Type B pancreatic cell (in vitro differentiated cells): ENCODE measurements at regions not wholly inside any gene's neighbourhood (a gene's known extent, or its start where the extent isn't known, plus 50 kb on each side); places are given as distances from the start of the nearest gene placed in this dataset.

ENCODE experiments used
- DNase-seq: peaks from one replicate; pipeline ENCODE4 v3.0.0; 2021; ENCODE audit warnings: mixed read lengths; ENCODE audit not compliant: unreplicated experiment; ENCODE audit errors: extremely low spot score
- H3K27ac Mint-ChIP-seq: 2 replicates; pipeline ENCODE4 v1.8.0; 2021; ENCODE audit warnings: mild to moderate bottlenecking, mixed read lengths
- H3K27me3 Mint-ChIP-seq: 2 replicates; pipeline ENCODE4 v1.8.0; 2021; ENCODE audit warnings: mixed read lengths
- H3K36me3 Mint-ChIP-seq: 2 replicates; pipeline ENCODE4 v1.8.0; 2021; ENCODE audit warnings: mixed read lengths
- H3K4me1 Mint-ChIP-seq: one replicate; pipeline ENCODE4 v1.8.0; 2021; ENCODE audit warnings: mixed read lengths; ENCODE audit not compliant: unreplicated experiment
- H3K4me3 Mint-ChIP-seq: 2 replicates; pipeline ENCODE4 v1.8.0; 2021; ENCODE audit warnings: mild to moderate bottlenecking, mixed read lengths
- H3K9me3 Mint-ChIP-seq: 2 replicates; pipeline ENCODE4 v1.8.0; 2021; ENCODE audit warnings: mixed read lengths
- TF ChIP-seq, protein P1 (sequence below): fragments of 200-600 bp; sonication (generic); conservative IDR thresholded peaks from 2 replicates; pipeline ENCODE4 v1.5.0; 2021; ENCODE audit warnings: antibody characterized with exemption, mild to moderate bottlenecking

DNA sequence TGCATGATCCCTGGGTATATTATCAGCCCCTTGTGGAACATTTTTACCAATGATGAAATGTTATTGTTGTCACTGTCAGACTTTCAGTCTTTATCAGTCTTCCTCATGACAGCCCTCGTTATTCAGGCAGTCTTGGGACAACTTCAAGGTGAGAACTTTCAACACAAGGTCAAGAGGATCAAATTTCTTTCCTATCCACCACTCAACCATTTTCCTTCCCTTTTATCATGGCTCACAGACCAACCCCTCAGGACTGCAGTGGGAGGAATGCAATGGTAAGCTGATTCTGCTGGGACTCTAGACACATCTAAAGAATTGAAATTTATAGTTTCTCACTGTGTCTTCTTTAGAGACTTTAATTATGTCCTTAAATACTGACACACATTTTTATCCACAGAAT lies 107.0 kb upstream of the LSAMP start:
- Mint-ChIP-seq H3K27ac (no peak overlapping the region), H3K36me3 (no peaks in the 10 kb centered on the region), H3K4me3 (no peak overlapping the region), H3K4me1 (peaks cover 10% of the 10 kb centered on the region), H3K27me3 (no peaks in the 10 kb centered on the region), H3K9me3 (no peaks in the 10 kb centered on the region)
- TF ChIP-seq, protein P1, sequence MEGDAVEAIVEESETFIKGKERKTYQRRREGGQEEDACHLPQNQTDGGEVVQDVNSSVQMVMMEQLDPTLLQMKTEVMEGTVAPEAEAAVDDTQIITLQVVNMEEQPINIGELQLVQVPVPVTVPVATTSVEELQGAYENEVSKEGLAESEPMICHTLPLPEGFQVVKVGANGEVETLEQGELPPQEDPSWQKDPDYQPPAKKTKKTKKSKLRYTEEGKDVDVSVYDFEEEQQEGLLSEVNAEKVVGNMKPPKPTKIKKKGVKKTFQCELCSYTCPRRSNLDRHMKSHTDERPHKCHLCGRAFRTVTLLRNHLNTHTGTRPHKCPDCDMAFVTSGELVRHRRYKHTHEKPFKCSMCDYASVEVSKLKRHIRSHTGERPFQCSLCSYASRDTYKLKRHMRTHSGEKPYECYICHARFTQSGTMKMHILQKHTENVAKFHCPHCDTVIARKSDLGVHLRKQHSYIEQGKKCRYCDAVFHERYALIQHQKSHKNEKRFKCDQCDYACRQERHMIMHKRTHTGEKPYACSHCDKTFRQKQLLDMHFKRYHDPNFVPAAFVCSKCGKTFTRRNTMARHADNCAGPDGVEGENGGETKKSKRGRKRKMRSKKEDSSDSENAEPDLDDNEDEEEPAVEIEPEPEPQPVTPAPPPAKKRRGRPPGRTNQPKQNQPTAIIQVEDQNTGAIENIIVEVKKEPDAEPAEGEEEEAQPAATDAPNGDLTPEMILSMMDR, result no peak
- no peak for DNase-seq

GRCh38 chr3:116553355-116553754 lies 108.1 kb upstream of the LSAMP start:
- H3K36me3 Mint-ChIP-seq, result no peaks in the 10 kb centered on the region
- H3K4me3 Mint-ChIP-seq, result no peak overlapping the region
- no peaks in the 10 kb centered on the region for H3K27me3 Mint-ChIP-seq
- H3K9me3 Mint-ChIP-seq, result no peaks in the 10 kb centered on the region
- TF ChIP-seq, protein P1, result no peak
- H3K27ac Mint-ChIP-seq, result no peak overlapping the region
- no peak for DNase-seq
- H3K4me1 Mint-ChIP-seq, result peaks cover 10% of the 10 kb centered on the region

DNA sequence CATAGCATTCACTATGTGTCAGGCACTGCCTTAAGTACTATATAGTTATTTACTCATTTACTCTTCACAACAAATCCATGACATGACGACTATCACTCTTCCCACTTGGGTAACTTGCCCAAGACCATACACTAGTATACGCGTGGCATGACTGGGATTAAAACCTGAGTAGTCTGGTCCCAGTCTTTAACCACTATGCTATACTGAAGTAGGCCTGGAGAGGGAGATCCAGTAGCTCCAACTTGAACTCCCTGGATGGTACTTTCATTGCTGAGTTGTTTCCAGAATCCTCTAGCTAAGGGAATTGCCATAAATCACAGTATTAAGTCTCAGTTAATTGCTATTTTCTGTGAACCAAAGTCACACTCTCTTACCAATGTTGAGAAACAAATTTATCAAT lies 116.2 kb upstream of the LSAMP start:
- H3K36me3 Mint-ChIP-seq, result no peaks in the 10 kb centered on the region
- no peak overlapping the region for H3K27ac Mint-ChIP-seq
- no peaks in the 10 kb centered on the region for H3K9me3 Mint-ChIP-seq
- TF ChIP-seq, protein P1, result no peak
- H3K4me1 Mint-ChIP-seq, result peaks cover 2% of the 10 kb centered on the region
- no peak overlapping the region for H3K4me3 Mint-ChIP-seq
- no peak for DNase-seq
- peaks cover 14% of the 10 kb centered on the region for H3K27me3 Mint-ChIP-seq

GRCh38 chr3:116563351-116563750 lies 118.1 kb upstream of the LSAMP start:
- TF ChIP-seq, protein P1, result no peak
- Mint-ChIP-seq H3K9me3 (no peaks in the 10 kb centered on the region), H3K4me1 (peaks cover 5% of the 10 kb centered on the region), H3K36me3 (no peaks in the 10 kb centered on the region), H3K27me3 (peaks cover 14% of the 10 kb centered on the region), H3K4me3 (no peak overlapping the region), H3K27ac (no peak overlapping the region)
- no peak for DNase-seq

GRCh38 chr3:116566478-116566960 lies 121.2 kb upstream of the LSAMP start:
- H3K36me3 Mint-ChIP-seq, result no peaks in the 10 kb centered on the region
- H3K4me3 Mint-ChIP-seq, result no peak overlapping the region
- no peak overlapping the region for H3K27ac Mint-ChIP-seq
- TF ChIP-seq, protein P1, result no peak
- DNase-seq, result no peak
- H3K27me3 Mint-ChIP-seq, result peaks cover 10% of the 10 kb centered on the region
- no peaks in the 10 kb centered on the region for H3K9me3 Mint-ChIP-seq
- H3K4me1 Mint-ChIP-seq, result peaks cover 5% of the 10 kb centered on the region

GRCh38 chr3:116569611-116570010 lies 124.3 kb upstream of the LSAMP start:
- Mint-ChIP-seq H3K9me3 (no peaks in the 10 kb centered on the region), H3K36me3 (no peaks in the 10 kb centered on the region), H3K27me3 (peaks cover 4% of the 10 kb centered on the region), H3K4me3 (no peak overlapping the region), H3K4me1 (peaks cover 5% of the 10 kb centered on the region), H3K27ac (no peak overlapping the region)
- TF ChIP-seq, protein P1, result no peak
- no peak for DNase-seq
